Uterus (tissue), 2 donors: ENCODE measurements at regions not wholly inside any gene's neighbourhood (a gene's known extent, or its start where the extent isn't known, plus 50 kb on each side); places are given as distances from the start of the nearest gene placed in this dataset.

Experiments used
- CTCF ChIP-seq, 4 experiments: fragments of 200-600 bp in 2 of 4; fragments of 450-650 bp in 2 of 4; sonication (generic) in 2 of 4; IDR thresholded peaks; one replicate each; pipeline ENCODE4 v1.5.1; 2016 to 2019; ENCODE audit warnings: antibody characterized with exemption in 4 of 4, mild to moderate bottlenecking in 2 of 4, moderate library complexity in 1 of 4
- POLR2A ChIP-seq, 2 donors: fragments of 450-650 bp; IDR thresholded peaks; one replicate each; pipeline ENCODE4 v1.6.1; 2016; ENCODE audit warnings: antibody characterized with exemption in 2 of 2, mild to moderate bottlenecking in 1 of 2, moderate library complexity in 1 of 2

GRCh38 chr1:87612956-87613355 is 284.3 kb downstream of the LMO4 start:
- TF ChIP-seq CTCF (IDR thresholded peaks at IDR 0.05), result no peak
- TF ChIP-seq POLR2A (IDR thresholded peaks at IDR 0.05), result no peak
